ENCODE measurements at regions not wholly inside any gene's neighbourhood (a gene's known extent, or its start where the extent isn't known, plus 50 kb on each side); places are given as distances from the start of the nearest gene placed in this dataset.

DNA sequence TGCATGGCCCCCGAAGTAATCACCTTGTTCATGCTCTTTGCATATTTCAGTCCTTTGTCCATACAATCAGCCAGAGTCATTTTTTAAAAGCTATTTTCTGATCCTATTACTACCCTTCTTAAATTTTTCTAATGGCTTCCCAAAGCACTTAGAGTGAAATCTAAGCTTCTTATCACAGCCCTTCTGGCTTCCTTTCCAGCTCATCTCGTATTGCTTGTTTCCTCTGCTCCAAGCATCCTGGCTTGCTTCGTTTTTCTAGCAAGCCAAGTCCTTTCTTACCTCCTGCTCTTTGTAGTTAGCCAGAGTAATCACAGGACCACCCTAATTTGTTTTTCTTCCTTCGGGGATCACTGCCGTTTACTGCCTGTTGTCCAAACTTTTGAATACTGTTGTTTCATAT is 453.3 kb downstream of the KIF4B start:
- no peaks in the 10 kb centered on the region for H3K9me3 ChIP-seq (ENCODE audit: insufficient read depth, low read length)
- no peak overlapping the region for H3K4me2 ChIP-seq (ENCODE audit: low read depth, low read length, poor library complexity, severe bottlenecking)
- no peaks in the 10 kb centered on the region for H3K9me2 ChIP-seq (replicated peaks; ENCODE audit: insufficient read depth, low read length)
- no peak overlapping the region for H3K27ac ChIP-seq (ENCODE audit: low read depth, low read length)
- H3K79me2 ChIP-seq (ENCODE audit: insufficient read depth, low read length), result no peaks in the 10 kb centered on the region
- H3K36me3 ChIP-seq (ENCODE audit: low read length), result no peaks in the 10 kb centered on the region
- H3K4me3 ChIP-seq (ENCODE audit: insufficient read depth, low read length, poor library complexity, severe bottlenecking), result no peak overlapping the region
- H2AFZ ChIP-seq (ENCODE audit: low read depth, low read length, severe bottlenecking), result no peak overlapping the region
- no peaks in the 10 kb centered on the region for H4K20me1 ChIP-seq (ENCODE audit: low read depth, low read length)
- H3K27me3 ChIP-seq (ENCODE audit: low read length), result no peaks in the 10 kb centered on the region
- no peaks in the 10 kb centered on the region for H3F3A ChIP-seq (ENCODE audit: insufficient read depth)
- H3K9ac ChIP-seq (ENCODE audit: low read length), result no peak overlapping the region
- TF ChIP-seq, protein P1, sequence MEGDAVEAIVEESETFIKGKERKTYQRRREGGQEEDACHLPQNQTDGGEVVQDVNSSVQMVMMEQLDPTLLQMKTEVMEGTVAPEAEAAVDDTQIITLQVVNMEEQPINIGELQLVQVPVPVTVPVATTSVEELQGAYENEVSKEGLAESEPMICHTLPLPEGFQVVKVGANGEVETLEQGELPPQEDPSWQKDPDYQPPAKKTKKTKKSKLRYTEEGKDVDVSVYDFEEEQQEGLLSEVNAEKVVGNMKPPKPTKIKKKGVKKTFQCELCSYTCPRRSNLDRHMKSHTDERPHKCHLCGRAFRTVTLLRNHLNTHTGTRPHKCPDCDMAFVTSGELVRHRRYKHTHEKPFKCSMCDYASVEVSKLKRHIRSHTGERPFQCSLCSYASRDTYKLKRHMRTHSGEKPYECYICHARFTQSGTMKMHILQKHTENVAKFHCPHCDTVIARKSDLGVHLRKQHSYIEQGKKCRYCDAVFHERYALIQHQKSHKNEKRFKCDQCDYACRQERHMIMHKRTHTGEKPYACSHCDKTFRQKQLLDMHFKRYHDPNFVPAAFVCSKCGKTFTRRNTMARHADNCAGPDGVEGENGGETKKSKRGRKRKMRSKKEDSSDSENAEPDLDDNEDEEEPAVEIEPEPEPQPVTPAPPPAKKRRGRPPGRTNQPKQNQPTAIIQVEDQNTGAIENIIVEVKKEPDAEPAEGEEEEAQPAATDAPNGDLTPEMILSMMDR (IDR thresholded peaks at IDR 0.05; ENCODE audit: insufficient read depth, low read length, poor library complexity, severe bottlenecking), result no peak
- TF ChIP-seq EZH2phosphoT487 (conservative IDR thresholded peaks at IDR 0.05; ENCODE audit: low read length), result no peak

DNA sequence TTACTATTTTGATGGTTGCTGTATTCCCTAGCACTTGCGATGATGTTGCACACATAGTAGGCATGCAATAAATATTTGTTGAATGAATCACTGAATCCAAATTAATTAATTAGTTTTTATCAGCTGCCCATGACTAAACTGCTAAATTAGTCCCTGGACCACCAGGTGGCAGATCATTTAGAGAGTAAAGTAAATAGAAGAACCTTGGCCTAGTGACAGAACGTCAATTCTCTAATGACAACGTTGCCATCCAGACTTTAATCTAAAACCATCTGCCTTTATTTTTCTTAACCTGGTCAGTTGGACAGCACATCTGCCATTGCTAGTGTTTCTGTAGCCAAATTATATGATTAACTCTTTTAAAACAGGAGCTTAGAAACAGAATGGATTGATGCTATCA is 457.5 kb downstream of the KIF4B start:
- no peaks in the 10 kb centered on the region for H3K79me2 ChIP-seq (ENCODE audit: insufficient read depth, low read length)
- TF ChIP-seq, protein P1 (IDR thresholded peaks at IDR 0.05; ENCODE audit: insufficient read depth, low read length, poor library complexity, severe bottlenecking), result no peak
- no peak for TF ChIP-seq EZH2phosphoT487 (conservative IDR thresholded peaks at IDR 0.05; ENCODE audit: low read length)
- no peaks in the 10 kb centered on the region for H3K36me3 ChIP-seq (ENCODE audit: low read length)
- H3F3A ChIP-seq (ENCODE audit: insufficient read depth), result no peaks in the 10 kb centered on the region
- no peak overlapping the region for H3K9ac ChIP-seq (ENCODE audit: low read length)
- H3K27me3 ChIP-seq (ENCODE audit: low read length), result no peaks in the 10 kb centered on the region
- no peaks in the 10 kb centered on the region for H3K9me3 ChIP-seq (ENCODE audit: insufficient read depth, low read length)
- H4K20me1 ChIP-seq (ENCODE audit: low read depth, low read length), result no peaks in the 10 kb centered on the region
- no peak overlapping the region for H3K4me2 ChIP-seq (ENCODE audit: low read depth, low read length, poor library complexity, severe bottlenecking)
- H3K27ac ChIP-seq (ENCODE audit: low read depth, low read length), result no peak overlapping the region
- no peak overlapping the region for H2AFZ ChIP-seq (ENCODE audit: low read depth, low read length, severe bottlenecking)
- H3K9me2 ChIP-seq (replicated peaks; ENCODE audit: insufficient read depth, low read length), result no peaks in the 10 kb centered on the region
- no peak overlapping the region for H3K4me3 ChIP-seq (ENCODE audit: insufficient read depth, low read length, poor library complexity, severe bottlenecking)

GRCh38 chr5:155472780-155473179 is 459.2 kb downstream of the KIF4B start:
- TF ChIP-seq, protein P1 (IDR thresholded peaks at IDR 0.05; ENCODE audit: insufficient read depth, low read length, poor library complexity, severe bottlenecking), result no peak
- no peak for TF ChIP-seq EZH2phosphoT487 (conservative IDR thresholded peaks at IDR 0.05; ENCODE audit: low read length)
- no peaks in the 10 kb centered on the region for H3K9me2 ChIP-seq (replicated peaks; ENCODE audit: insufficient read depth, low read length)
- no peaks in the 10 kb centered on the region for H3K79me2 ChIP-seq (ENCODE audit: insufficient read depth, low read length)
- no peaks in the 10 kb centered on the region for H3F3A ChIP-seq (ENCODE audit: insufficient read depth)
- no peak overlapping the region for H3K27ac ChIP-seq (ENCODE audit: low read depth, low read length)
- H3K9me3 ChIP-seq (ENCODE audit: insufficient read depth, low read length), result no peaks in the 10 kb centered on the region
- H4K20me1 ChIP-seq (ENCODE audit: low read depth, low read length), result no peaks in the 10 kb centered on the region
- H2AFZ ChIP-seq (ENCODE audit: low read depth, low read length, severe bottlenecking), result no peak overlapping the region
- H3K9ac ChIP-seq (ENCODE audit: low read length), result no peak overlapping the region
- no peaks in the 10 kb centered on the region for H3K27me3 ChIP-seq (ENCODE audit: low read length)
- no peak overlapping the region for H3K4me3 ChIP-seq (ENCODE audit: insufficient read depth, low read length, poor library complexity, severe bottlenecking)
- no peaks in the 10 kb centered on the region for H3K36me3 ChIP-seq (ENCODE audit: low read length)
- H3K4me2 ChIP-seq (ENCODE audit: low read depth, low read length, poor library complexity, severe bottlenecking), result no peak overlapping the region
